ENCODE measurements at regions not wholly inside any gene's neighbourhood (a gene's known extent, or its start where the extent isn't known, plus 50 kb on each side); places are given as distances from the start of the nearest gene placed in this dataset.

GRCh38 chr20:7195704-7196103 is 428.2 kb downstream of the BMP2 start:
- TF ChIP-seq CTCF (IDR thresholded peaks at IDR 0.05) (no peak), POLR2AphosphoS5 (IDR thresholded peaks at IDR 0.05; ENCODE audit: low read depth, low read length) (no peak), REST (IDR thresholded peaks at IDR 0.05; ENCODE audit: insufficient read depth in 1 of 2, low read depth in 2 of 2, low read length in 1 of 2) (no peak)

Measured in Panc1 (cell line).